HG03196 (cell line): ENCODE measurements at regions not wholly inside any gene's neighbourhood (a gene's known extent, or its start where the extent isn't known, plus 50 kb on each side); places are given as distances from the start of the nearest gene placed in this dataset.
"Not testable (repeated sequence)": the region's sequence is repeated elsewhere in the genome, so short reads cannot be mapped to it uniquely, and the experiment has no call there.

Experiments
- ATAC-seq: cut with Tn5 transposase; IDR thresholded peaks from one replicate; pipeline ENCODE4 v1.9.1; 2021; ENCODE audit not compliant: unreplicated experiment

GRCh38 chr12:124707316-124707715, 139.9 kb upstream of the NCOR2 start:
- no peak for ATAC-seq

GRCh38 chr12:124706363-124706762, 139.0 kb upstream of the NCOR2 start:
- ATAC-seq: no peak

- no peak for ATAC-seq
Measured at GRCh38 chr12:124705545-124706138, 138.2 kb upstream of the NCOR2 start.

GRCh38 chr12:124704619-124705018, 137.2 kb upstream of the NCOR2 start:
- ATAC-seq: no peak

GRCh38 chr12:124703856-124704255, 136.4 kb upstream of the NCOR2 start:
- no peak for ATAC-seq

- ATAC-seq: no peak
Measured at GRCh38 chr12:124702736-124703135, 135.3 kb upstream of the NCOR2 start.

GRCh38 chr12:124700810-124701592, 133.6 kb upstream of the NCOR2 start:
- ATAC-seq: no peak

GRCh38 chr12:124699909-124700308, 132.5 kb upstream of the NCOR2 start:
- ATAC-seq: no peak

GRCh38 chr12:124698998-124699305, 131.5 kb upstream of the NCOR2 start:
- ATAC-seq: no peak

GRCh38 chr12:124698211-124698997, 131.0 kb upstream of the NCOR2 start:
- ATAC-seq: no peak

- not testable (repeated sequence) for ATAC-seq
Measured at GRCh38 chr12:124697722-124698121, 130.3 kb upstream of the NCOR2 start.

GRCh38 chr12:124696693-124697476, 129.5 kb upstream of the NCOR2 start:
- no peak for ATAC-seq

- ATAC-seq: no peak
Measured at GRCh38 chr12:124695861-124696260, 128.4 kb upstream of the NCOR2 start.

GRCh38 chr12:124694846-124695497, 127.6 kb upstream of the NCOR2 start:
- ATAC-seq: no peak

GRCh38 chr12:124694250-124694649, 126.8 kb upstream of the NCOR2 start:
- ATAC-seq: peak; percentile 64

GRCh38 chr12:124693111-124693723, 125.8 kb upstream of the NCOR2 start:
- no peak for ATAC-seq

- ATAC-seq: no peak
Measured at GRCh38 chr12:124692443-124692842, 125.0 kb upstream of the NCOR2 start.

GRCh38 chr12:124691429-124691828, 124.0 kb upstream of the NCOR2 start:
- no peak for ATAC-seq

GRCh38 chr12:124689631-124690030, 122.2 kb upstream of the NCOR2 start:
- no peak for ATAC-seq

GRCh38 chr12:124688356-124688992, 121.1 kb upstream of the NCOR2 start:
- no peak for ATAC-seq
